Right lobe of liver (tissue), 4 donors: ENCODE measurements at regions not wholly inside any gene's neighbourhood (a gene's known extent, or its start where the extent isn't known, plus 50 kb on each side); places are given as distances from the start of the nearest gene placed in this dataset.

Experiments
- POLR2A ChIP-seq: fragments of 450-650 bp; IDR thresholded peaks from one replicate; pipeline ENCODE4 v1.6.1; 2017; ENCODE audit warnings: antibody characterized with exemption, mild to moderate bottlenecking
- TF ChIP-seq, protein P1 (sequence below), 4 donors: fragments of 200-600 bp in 3 of 4; fragments of 450-650 bp in 1 of 4; IDR thresholded peaks; one replicate each; pipeline versions ENCODE4 v1.5.1 to v1.8.0; 2016 to 2022; ENCODE audit warnings: antibody characterized with exemption in 4 of 4, mild to moderate bottlenecking in 2 of 4
- donor health status: DM: no; HTN: no; CAD: no.
- donor health status: DM: no; HTN: no; CAD: no.
- donor health status: DM: no; HTN: yes; CAD: no.

GRCh38 chr4:71202705-71203104, 136.1 kb upstream of the SLC4A4 start:
- no peak for TF ChIP-seq POLR2A
- TF ChIP-seq, protein P1, sequence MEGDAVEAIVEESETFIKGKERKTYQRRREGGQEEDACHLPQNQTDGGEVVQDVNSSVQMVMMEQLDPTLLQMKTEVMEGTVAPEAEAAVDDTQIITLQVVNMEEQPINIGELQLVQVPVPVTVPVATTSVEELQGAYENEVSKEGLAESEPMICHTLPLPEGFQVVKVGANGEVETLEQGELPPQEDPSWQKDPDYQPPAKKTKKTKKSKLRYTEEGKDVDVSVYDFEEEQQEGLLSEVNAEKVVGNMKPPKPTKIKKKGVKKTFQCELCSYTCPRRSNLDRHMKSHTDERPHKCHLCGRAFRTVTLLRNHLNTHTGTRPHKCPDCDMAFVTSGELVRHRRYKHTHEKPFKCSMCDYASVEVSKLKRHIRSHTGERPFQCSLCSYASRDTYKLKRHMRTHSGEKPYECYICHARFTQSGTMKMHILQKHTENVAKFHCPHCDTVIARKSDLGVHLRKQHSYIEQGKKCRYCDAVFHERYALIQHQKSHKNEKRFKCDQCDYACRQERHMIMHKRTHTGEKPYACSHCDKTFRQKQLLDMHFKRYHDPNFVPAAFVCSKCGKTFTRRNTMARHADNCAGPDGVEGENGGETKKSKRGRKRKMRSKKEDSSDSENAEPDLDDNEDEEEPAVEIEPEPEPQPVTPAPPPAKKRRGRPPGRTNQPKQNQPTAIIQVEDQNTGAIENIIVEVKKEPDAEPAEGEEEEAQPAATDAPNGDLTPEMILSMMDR (IDR thresholded peaks at IDR 0.05) = no peak
